ENCODE measurements at regions not wholly inside any gene's neighbourhood (a gene's known extent, or its start where the extent isn't known, plus 50 kb on each side); places are given as distances from the start of the nearest gene placed in this dataset.

DNA sequence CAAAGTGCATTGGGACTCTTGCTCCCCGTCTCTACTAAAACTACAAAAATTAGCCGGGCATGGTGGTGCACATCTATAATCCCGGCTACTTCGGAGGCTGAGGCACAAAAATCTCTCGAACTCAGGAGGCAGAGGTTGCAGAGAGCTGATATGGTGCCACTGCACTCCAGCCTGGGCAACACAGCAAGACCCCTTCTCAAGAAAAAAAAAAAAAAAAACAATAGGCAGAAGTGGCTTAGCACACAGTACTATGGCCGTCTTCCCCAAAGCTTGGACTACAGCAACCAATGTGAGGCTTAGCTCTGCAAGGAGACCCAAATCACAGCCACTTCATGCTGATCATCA is 162.8 kb upstream of the PRDX4 start:
- no peak for TF ChIP-seq POLR2A (IDR thresholded peaks at IDR 0.05; ENCODE audit: low read depth, low read length)
- no peak for TF ChIP-seq FOS (IDR thresholded peaks at IDR 0.05; ENCODE audit: low read depth, low read length)
- TF ChIP-seq, protein P1, sequence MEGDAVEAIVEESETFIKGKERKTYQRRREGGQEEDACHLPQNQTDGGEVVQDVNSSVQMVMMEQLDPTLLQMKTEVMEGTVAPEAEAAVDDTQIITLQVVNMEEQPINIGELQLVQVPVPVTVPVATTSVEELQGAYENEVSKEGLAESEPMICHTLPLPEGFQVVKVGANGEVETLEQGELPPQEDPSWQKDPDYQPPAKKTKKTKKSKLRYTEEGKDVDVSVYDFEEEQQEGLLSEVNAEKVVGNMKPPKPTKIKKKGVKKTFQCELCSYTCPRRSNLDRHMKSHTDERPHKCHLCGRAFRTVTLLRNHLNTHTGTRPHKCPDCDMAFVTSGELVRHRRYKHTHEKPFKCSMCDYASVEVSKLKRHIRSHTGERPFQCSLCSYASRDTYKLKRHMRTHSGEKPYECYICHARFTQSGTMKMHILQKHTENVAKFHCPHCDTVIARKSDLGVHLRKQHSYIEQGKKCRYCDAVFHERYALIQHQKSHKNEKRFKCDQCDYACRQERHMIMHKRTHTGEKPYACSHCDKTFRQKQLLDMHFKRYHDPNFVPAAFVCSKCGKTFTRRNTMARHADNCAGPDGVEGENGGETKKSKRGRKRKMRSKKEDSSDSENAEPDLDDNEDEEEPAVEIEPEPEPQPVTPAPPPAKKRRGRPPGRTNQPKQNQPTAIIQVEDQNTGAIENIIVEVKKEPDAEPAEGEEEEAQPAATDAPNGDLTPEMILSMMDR (conservative IDR thresholded peaks at IDR 0.05; ENCODE audit: low read depth, low read length), result no peak
